22Rv1 (cell line): ENCODE measurements at regions not wholly inside any gene's neighbourhood (a gene's known extent, or its start where the extent isn't known, plus 50 kb on each side); places are given as distances from the start of the nearest gene placed in this dataset.

ENCODE experiments used
- H3K27ac ChIP-seq: fragments of 450-650 bp; 2 replicates; pipeline ENCODE4 v1.5.1; 2017
- CTCF ChIP-seq: fragments of 450-650 bp; IDR thresholded peaks from 2 replicates; pipeline ENCODE4 v1.5.1; 2017; ENCODE audit warnings: mild to moderate bottlenecking
- ZFX ChIP-seq: fragments of 450-650 bp; IDR thresholded peaks from 2 replicates; pipeline ENCODE4 v1.6.1; 2017; ENCODE audit warnings: antibody characterized with exemption, borderline replicate concordance

- no peak overlapping the region for H3K27ac ChIP-seq
- no peak for TF ChIP-seq CTCF
- TF ChIP-seq ZFX: no peak
Observed at GRCh38 chr11:129266536-129266935, 74.4 kb upstream of the ARHGAP32 start.

- TF ChIP-seq CTCF: no peak
- H3K27ac ChIP-seq: no peak overlapping the region
Observed at GRCh38 chr11:129265125-129265788, 73.1 kb upstream of the ARHGAP32 start.

- TF ChIP-seq ZFX: no peak
- TF ChIP-seq CTCF: no peak
- no peak overlapping the region for H3K27ac ChIP-seq
Observed at GRCh38 chr11:129264114-129264513, 72.0 kb upstream of the ARHGAP32 start.

- no peak overlapping the region for H3K27ac ChIP-seq
- TF ChIP-seq ZFX: no peak
- no peak for TF ChIP-seq CTCF
Observed at GRCh38 chr11:129260750-129261149, 68.6 kb upstream of the ARHGAP32 start.

- no peak for TF ChIP-seq CTCF
- no peak for TF ChIP-seq ZFX
- no peak overlapping the region for H3K27ac ChIP-seq
Observed at GRCh38 chr11:129259931-129260348, 67.8 kb upstream of the ARHGAP32 start.

- H3K27ac ChIP-seq: no peak overlapping the region
- TF ChIP-seq ZFX (no peak), CTCF (no peak)
Observed at GRCh38 chr11:129258205-129258604, 66.1 kb upstream of the ARHGAP32 start.

GRCh38 chr11:129257512-129257911, 65.4 kb upstream of the ARHGAP32 start:
- no peak overlapping the region for H3K27ac ChIP-seq
- TF ChIP-seq CTCF (no peak), ZFX (no peak)
